ENCODE measurements at regions not wholly inside any gene's neighbourhood (a gene's known extent, or its start where the extent isn't known, plus 50 kb on each side); places are given as distances from the start of the nearest gene placed in this dataset.

- DNase-seq, result no peak
Measured at GRCh38 chr11:116467823-116468222, 305.0 kb downstream of the BUD13 start.

DNA sequence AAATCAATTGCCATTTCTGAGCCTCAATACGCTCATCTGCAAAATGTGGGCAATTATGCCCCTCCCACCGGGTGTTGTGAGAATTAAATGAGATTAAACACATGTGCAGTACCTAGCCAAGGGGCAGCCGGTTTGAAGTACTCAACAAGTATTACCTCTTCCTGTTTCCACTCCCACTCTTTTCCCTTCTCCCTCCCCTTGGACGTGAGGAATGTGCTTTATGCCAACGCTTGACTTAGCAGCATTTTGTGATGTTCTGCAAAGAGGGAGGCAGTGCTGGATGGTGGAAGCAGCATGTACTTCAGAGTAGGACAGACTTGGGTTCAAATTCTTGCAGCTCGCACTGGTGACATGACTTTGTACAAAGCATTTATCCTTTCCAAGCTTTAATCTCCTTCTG lies 306.0 kb downstream of the BUD13 start:
- no peak for DNase-seq

- no peak for DNase-seq
Measured at GRCh38 chr11:116466191-116466590, 306.6 kb downstream of the BUD13 start.

DNA sequence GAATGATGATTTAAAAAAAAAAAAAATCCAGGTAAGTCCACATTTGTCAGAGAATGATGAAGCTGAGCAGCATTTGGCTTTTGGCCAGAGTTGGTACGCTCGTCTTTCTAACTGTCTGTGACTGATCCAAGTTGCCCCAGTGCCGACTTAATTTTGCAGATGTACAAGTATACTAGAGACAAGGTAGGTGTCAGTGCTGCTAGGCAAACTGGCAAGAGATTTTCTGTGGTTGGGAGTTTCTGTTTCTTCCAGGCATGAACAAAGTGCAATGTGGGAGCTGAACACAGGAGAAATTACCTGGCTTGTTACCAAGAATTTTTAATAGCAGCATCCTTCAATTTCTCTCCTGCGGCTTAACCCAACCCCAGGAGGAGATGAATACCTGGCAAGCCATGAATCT lies 307.7 kb downstream of the BUD13 start:
- DNase-seq, result no peak

GRCh38 chr11:116461789-116462188 lies 311.0 kb downstream of the BUD13 start:
- no peak for DNase-seq

DNA sequence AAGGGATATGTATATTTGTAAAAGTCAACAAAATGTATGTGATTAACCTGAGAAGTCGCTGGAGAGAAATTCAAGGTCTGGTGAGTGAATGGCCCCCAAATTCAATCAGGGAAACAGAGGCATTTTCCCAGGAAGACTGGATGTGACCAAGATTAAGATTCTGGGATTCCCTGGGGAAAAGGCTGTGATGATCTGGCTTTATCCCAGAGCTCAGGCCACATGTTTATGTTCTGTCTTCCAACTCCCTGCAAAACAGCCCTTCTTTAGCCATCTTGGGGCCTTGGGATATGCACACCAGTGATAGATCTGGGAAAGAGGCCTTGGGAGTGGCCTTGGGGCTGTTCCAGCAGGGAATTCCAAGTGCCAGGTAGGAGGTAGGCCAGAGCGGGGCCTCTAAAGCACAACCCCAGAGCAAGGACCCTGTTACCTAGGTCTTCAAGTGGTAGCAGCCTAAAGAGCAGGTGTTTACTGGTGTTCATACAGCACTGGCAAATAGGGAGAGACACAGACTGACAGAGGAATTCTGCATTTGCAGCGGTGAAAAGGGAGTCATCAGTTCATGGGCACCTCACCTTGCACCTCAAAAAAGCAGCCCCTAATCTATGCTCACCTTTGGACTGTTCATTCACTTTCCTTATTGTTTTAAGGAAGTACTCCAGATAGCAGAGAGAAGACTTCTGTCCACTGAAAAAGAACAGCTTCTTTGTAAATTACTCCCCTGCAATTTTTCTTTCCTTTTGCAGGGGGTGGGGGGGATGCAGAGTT lies 312.4 kb downstream of the BUD13 start:
- no peak for DNase-seq

DNA sequence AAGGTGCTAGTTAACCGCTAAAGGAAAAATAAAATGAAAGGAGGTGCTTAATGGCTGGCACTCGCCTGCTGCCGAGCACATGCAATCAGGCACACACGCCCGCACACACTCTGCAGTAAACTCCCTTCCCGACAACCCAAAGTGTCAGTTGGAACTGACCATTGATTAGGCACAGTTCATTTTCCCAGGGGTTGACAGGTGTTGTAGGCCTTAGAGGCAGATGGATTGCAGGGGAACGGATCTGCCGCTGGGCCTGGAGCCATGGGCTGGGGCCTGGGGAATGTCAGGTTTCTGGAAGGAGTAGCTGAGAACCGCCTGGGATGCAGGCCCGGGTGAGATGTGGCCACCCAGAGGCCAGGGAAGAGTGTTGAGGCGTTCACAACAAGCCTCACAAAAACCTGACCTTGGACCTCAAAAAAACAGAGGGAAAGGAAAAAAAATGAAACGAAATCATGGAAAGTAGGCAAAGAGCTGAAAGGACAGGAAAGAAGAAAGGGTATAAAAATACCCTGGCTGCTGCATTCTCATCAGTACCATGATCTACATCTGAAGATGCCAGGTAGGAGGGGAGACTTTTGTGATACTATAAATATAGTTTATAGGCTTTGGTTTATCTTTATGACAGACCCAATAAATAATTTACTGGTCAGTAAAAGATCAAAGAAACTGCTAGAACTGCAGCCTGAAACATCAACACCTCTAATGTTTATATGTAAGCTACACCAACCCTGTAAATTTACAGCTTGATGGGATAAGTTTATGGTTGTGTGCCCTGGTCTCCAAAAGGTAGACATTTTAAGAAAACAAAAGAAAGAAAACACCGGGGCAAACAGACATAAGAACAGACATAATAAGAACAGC lies 313.4 kb downstream of the BUD13 start:
- no peak for DNase-seq

GRCh38 chr11:116458546-116458945 lies 314.2 kb downstream of the BUD13 start:
- DNase-seq, result no peak

- no peak for DNase-seq
Measured at GRCh38 chr11:116457336-116458007, 315.3 kb downstream of the BUD13 start.

DNA sequence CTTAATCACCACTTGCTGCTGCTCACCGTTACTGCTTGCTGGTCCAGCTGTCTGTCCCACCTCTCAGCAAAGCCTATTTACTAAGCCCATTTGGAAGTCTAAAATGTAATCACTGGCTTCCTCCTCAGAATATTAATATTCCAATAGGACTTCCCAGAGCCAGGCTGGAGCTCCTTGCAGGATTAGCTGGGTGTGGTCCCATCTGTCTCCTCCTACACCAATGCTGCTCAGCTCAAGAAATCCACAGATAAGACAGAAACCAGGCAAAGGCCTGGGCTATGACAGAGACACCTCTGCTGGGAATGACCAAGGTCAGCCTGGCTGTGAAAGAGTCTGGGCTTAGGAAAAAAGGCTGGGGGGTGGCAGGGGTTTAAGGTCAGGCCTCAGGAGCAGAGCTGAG lies 317.8 kb downstream of the BUD13 start:
- DNase-seq, result no peak

GRCh38 chr11:116454020-116454645 lies 318.7 kb downstream of the BUD13 start:
- DNase-seq, result peak in 1 of 2 donors; percentile 2

GRCh38 chr11:116452461-116452860 lies 320.3 kb downstream of the BUD13 start:
- no peak for DNase-seq

DNA sequence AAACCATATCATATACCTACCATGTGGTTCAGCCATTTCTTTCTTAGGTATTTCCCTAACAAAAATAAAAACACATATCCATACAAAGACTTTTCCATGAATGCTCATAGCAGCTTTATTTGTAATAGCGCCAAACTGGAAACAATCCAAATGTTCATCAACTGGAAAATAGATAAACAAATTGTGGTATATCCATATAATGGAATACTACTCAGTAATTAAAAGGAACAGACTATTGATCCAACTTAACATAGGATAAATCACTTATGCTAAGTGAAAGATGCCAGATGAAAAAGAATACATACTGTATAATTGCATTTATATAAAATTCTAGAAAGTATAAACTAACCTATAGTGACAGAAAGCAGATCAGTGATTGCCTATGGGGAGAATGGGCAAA lies 323.3 kb downstream of the BUD13 start:
- DNase-seq, result no peak

DNA sequence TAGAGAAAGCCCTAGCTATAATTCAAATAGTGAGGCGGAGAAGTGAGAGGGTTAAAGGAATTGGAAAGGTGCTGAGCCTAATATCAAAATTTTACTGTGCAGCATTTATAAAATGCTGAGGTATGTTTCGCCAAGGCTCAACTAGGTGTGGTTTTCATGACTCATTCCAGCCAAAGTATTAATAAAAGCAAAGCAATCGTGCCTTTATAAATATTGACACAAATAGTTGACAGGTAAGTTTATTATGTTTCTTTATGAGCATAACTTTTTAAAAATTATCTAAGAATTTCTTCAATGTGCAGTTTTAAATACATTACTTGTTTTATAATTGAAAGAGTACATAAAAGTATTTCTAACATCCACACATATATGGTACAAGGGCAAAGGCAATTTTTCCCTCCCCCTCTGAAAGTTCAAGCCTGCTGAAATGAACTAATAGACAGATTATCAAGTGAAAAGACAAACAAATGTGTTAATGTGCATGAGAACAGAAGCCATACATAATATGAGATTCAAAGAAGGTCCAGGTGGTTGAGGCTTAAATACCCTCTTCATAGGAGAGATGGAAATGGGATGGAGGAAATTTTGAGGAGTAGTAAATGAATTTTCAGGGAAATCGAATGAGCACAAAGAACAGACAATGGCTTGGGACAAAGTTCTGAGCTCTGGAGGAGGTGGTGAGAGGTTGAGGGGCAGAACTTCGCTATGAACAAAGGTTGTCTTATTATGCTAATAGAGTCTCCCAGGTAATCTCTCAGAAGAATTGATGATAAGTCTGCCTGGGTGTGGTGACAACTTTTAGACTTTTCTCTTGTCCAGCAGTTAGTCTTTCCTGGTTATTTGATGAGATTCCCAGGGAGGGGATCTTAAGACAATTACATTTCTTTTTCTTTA lies 326.5 kb downstream of the BUD13 start:
- no peak for DNase-seq

GRCh38 chr11:116445108-116446047 lies 327.4 kb downstream of the BUD13 start:
- DNase-seq, result no peak

- DNase-seq, result no peak
Measured at GRCh38 chr11:116442238-116442752, 330.5 kb downstream of the BUD13 start.

- no peak for DNase-seq
Measured at GRCh38 chr11:116439361-116439677, 333.5 kb downstream of the BUD13 start.

DNA sequence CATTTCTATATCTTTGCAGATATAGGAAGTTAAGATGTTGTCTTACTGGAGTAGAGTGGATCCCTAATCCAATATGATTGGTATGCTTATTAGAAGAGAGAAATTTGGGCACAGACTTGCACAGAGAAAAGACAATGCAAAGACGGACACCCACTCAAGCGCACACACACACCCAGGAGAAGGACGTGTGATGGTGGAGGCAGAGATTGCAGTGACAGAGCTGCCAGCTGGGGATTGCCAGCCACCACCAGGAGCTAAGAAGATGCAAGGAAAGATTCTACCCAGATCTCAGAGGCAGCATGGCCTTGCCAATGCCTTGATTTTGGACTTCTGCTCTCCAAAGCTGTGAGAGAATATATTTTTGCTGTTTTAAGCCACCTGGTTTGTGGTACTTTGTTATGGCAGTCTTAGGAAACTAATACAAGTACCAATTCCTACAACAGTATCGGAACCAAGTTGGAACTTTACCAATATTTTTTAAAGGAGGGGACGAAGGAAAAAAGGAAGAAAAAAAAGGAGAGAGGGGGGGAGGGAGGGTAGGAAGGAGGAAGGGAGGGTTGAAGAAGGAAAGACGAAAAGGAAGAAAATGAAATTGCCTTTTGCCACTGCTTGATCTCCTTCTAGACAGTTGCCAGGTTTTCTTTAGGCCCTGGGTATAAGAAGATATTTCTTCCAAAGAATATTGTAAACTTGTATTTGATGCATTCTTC lies 334.0 kb downstream of the BUD13 start:
- no peak for DNase-seq

- no peak for DNase-seq
Measured at GRCh38 chr11:116434986-116435385, 337.8 kb downstream of the BUD13 start.

- DNase-seq, result no peak
Measured at GRCh38 chr11:116432301-116432700, 340.5 kb downstream of the BUD13 start.

All from CD4-positive, alpha-beta T cell treated with Interferon alpha-2 for 1 hour (primary cell).